A673 (cell line): ENCODE measurements at regions not wholly inside any gene's neighbourhood (a gene's known extent, or its start where the extent isn't known, plus 50 kb on each side); places are given as distances from the start of the nearest gene placed in this dataset.

Source experiments
- EZH2 ChIP-seq: fragments of 200-600 bp; sonication (generic); IDR thresholded peaks from 2 replicates; pipeline ENCODE4 v1.6.1; 2017; ENCODE audit warnings: borderline replicate concordance, low read depth, mild to moderate bottlenecking, mixed read lengths, antibody characterized with exemption, low read length; ENCODE audit not compliant: poor library complexity, severe bottlenecking
- TF ChIP-seq, protein P1 (sequence below): fragments of 300-800, 200-600 bp; sonication (generic); conservative IDR thresholded peaks from 2 replicates; pipeline ENCODE4 v1.5.1; 2017; ENCODE audit warnings: low read depth, mild to moderate bottlenecking, antibody characterized with exemption, low read length, moderate library complexity, mixed read lengths

DNA sequence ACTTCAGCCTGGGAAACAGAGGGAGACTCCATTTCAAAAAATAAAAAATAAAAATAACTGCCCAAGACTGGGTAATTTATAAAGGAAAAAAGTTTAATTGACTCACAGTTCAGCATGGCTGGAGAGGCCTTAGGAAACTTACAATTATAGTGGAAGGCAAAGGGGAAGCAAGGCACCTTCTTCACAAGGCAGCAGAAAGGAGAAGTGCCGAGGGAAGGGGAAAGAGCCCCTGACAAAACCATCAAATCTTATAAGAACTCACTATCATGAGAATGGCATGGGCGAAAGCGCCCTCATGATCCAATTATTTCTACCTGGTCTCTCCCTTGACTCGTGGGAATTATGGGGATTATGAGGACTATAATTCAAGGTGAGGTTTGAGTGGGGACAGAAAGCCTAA, 95.5 kb upstream of the LGSN start:
- TF ChIP-seq, protein P1, sequence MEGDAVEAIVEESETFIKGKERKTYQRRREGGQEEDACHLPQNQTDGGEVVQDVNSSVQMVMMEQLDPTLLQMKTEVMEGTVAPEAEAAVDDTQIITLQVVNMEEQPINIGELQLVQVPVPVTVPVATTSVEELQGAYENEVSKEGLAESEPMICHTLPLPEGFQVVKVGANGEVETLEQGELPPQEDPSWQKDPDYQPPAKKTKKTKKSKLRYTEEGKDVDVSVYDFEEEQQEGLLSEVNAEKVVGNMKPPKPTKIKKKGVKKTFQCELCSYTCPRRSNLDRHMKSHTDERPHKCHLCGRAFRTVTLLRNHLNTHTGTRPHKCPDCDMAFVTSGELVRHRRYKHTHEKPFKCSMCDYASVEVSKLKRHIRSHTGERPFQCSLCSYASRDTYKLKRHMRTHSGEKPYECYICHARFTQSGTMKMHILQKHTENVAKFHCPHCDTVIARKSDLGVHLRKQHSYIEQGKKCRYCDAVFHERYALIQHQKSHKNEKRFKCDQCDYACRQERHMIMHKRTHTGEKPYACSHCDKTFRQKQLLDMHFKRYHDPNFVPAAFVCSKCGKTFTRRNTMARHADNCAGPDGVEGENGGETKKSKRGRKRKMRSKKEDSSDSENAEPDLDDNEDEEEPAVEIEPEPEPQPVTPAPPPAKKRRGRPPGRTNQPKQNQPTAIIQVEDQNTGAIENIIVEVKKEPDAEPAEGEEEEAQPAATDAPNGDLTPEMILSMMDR: no peak
- no peak for TF ChIP-seq EZH2
